Epithelial cell of esophagus (primary cell): ENCODE measurements at regions not wholly inside any gene's neighbourhood (a gene's known extent, or its start where the extent isn't known, plus 50 kb on each side); places are given as distances from the start of the nearest gene placed in this dataset.
A peak's percentile ranks its signal among the peaks of the same experiment; 100 is the strongest.

ENCODE experiments used
- DNase-seq: peaks from one replicate; pipeline ENCODE4 v3.0.0; 2010; ENCODE audit warnings: low read depth
- H3K4me3 ChIP-seq: 2 replicates; pipeline ENCODE4 v1.5.1; 2011; ENCODE audit warnings: mild to moderate bottlenecking, low read length, control low read depth
- CTCF ChIP-seq: IDR thresholded peaks from 2 replicates; pipeline ENCODE4 v1.5.1; 2011; ENCODE audit warnings: low read depth, mild to moderate bottlenecking, low read length, control low read depth, inconsistent platforms; ENCODE audit not compliant: insufficient read depth; ENCODE audit errors: missing control alignments

GRCh38 chr7:86949052-86949778, 110.2 kb downstream of the ELAPOR2 start:
- DNase-seq, result no peak
- no peak for TF ChIP-seq CTCF
- no peak overlapping the region for H3K4me3 ChIP-seq

- H3K4me3 ChIP-seq, result no peak overlapping the region
- TF ChIP-seq CTCF, result no peak
- DNase-seq, result no peak
Measured at GRCh38 chr7:86947929-86948328, 111.5 kb downstream of the ELAPOR2 start.

DNA sequence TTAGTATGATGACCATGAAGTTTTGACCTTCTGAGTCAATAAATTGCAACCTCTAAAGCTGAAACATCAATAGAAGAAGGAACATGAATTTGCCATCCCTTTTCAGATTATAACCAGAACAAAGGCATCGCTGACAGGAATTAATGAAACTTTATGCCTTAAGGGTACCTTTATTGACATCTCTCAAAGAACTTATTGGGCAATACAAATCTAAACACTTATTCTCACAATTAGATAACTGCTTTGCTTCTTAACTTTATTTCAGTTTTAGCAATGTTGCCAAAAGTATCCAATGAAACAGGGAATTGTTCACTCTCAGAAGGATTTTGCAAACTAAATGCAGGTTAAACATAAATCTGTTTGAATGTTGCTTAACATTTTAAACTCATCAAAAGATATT, 116.0 kb downstream of the ELAPOR2 start:
- TF ChIP-seq CTCF, result no peak
- no peak overlapping the region for H3K4me3 ChIP-seq
- no peak for DNase-seq

- no peak for TF ChIP-seq CTCF
- no peak for DNase-seq
- no peak overlapping the region for H3K4me3 ChIP-seq
Measured at GRCh38 chr7:86942995-86943394, 116.5 kb downstream of the ELAPOR2 start.

GRCh38 chr7:86942081-86942480, 117.4 kb downstream of the ELAPOR2 start:
- no peak for TF ChIP-seq CTCF
- DNase-seq, result peak; percentile 23
- H3K4me3 ChIP-seq, result no peak overlapping the region

GRCh38 chr7:86939197-86939814, 120.1 kb downstream of the ELAPOR2 start:
- peak; percentile 73 for TF ChIP-seq CTCF
- no peak overlapping the region for H3K4me3 ChIP-seq
- peak; percentile 83 for DNase-seq

DNA sequence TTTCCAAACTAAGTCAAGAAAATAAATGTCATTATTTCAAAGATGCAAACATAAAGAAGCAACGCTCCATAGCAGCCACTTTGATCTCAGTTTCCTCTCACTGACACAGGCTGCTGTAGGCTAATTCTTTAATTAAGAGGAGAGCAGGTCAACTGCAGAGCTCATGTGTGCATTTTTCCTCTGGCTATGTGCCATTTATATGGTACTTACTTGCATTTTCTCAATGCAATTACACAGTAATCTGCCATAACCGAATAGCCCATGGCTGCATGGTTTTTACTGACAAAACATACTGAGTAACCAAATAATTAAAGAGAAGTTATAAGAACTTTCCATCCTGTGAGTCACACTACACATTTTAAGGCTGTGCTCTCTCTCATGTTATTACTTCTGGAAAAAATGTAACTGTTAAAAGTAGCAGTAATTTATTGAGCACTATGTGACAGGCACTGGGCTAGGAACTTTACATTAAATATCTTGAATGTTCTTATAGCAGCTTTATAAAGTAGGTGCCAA, 122.0 kb downstream of the ELAPOR2 start:
- TF ChIP-seq CTCF, result no peak
- DNase-seq, result no peak
- H3K4me3 ChIP-seq, result no peak overlapping the region
